ENCODE measurements at regions not wholly inside any gene's neighbourhood (a gene's known extent, or its start where the extent isn't known, plus 50 kb on each side); places are given as distances from the start of the nearest gene placed in this dataset.

DNA sequence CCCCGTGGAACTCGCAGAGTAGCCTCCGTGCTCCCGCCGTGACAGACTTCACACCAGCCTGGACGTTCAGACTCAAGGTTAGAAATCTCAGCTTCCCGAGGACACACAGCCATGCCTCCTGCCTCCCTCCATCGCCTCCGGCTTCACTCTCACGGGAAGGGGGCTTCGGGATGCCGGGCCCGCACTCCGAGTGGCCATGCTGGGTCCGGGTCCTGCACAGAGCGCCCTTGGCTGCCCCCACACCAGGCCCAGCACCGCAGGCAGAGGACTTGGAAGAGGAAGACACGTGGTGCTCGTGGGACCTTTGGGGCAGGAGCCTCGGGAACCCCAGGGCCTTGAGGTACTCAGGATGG is 89.8 kb downstream of the PDGFA start:
- Histone ChIP-seq H2AFZ (ENCODE audit: low read length) (no peak overlapping the region), H3K56ac (ENCODE audit: insufficient read length, low read depth, low read length) (no peak overlapping the region), H3K27me3 (ENCODE audit: insufficient read depth, low read length) (no peaks in the 10 kb centered on the region), H2AK5ac (ENCODE audit: insufficient read length, low read length) (no peak overlapping the region), H2BK15ac (ENCODE audit: low read depth, low read length) (no peak overlapping the region), H4K20me1 (ENCODE audit: control insufficient read depth, insufficient read depth, insufficient read length) (no peaks in the 10 kb centered on the region), H3K23ac (ENCODE audit: insufficient read length, low read depth, low read length) (no peak overlapping the region), H3K9me3 (ENCODE audit: control insufficient read depth, low read depth, low read length) (no peaks in the 10 kb centered on the region), H2BK120ac (ENCODE audit: low read depth, low read length, poor library complexity, severe bottlenecking) (no peak overlapping the region), H3K79me1 (ENCODE audit: insufficient read depth, low read depth, low read length, poor library complexity, severe bottlenecking) (no peaks in the 10 kb centered on the region), H2BK20ac (ENCODE audit: low read depth, low read length, poor library complexity, severe bottlenecking) (no peak overlapping the region), H4K5ac (ENCODE audit: insufficient read length, low read depth, low read length) (no peak overlapping the region), H3K27ac (ENCODE audit: insufficient read length, low read depth, low read length) (no peak overlapping the region), H3K79me2 (ENCODE audit: insufficient read depth, low read length) (no peaks in the 10 kb centered on the region), H3K14ac (ENCODE audit: insufficient read depth, low read length) (peak overlapping the region; percentile 22; the same call in 1 of the 2 replicates), H3K4me2 (ENCODE audit: insufficient read depth, insufficient read length, low read length) (no peak overlapping the region), H3K4ac (ENCODE audit: low read depth, low read length) (no peak overlapping the region), H3K9ac (ENCODE audit: extremely low read depth, insufficient read length, low read length) (no peak overlapping the region), H4K8ac (replicated peaks; ENCODE audit: insufficient read length, low read depth, low read length) (no peak overlapping the region), H2BK5ac (ENCODE audit: insufficient read length, low read length) (no peak overlapping the region), H3K4me1 (ENCODE audit: insufficient read depth, low read length) (no peaks in the 10 kb centered on the region), H3K23me2 (ENCODE audit: insufficient read length, low read depth, low read length, poor library complexity, severe bottlenecking) (no peaks in the 10 kb centered on the region), H4K91ac (ENCODE audit: insufficient read length, low read depth, low read length) (no peak overlapping the region), H3T11ph (ENCODE audit: low read length) (no peak overlapping the region), H2BK12ac (ENCODE audit: insufficient read length, low read depth, low read length) (no peak overlapping the region), H3K18ac (ENCODE audit: insufficient read length, low read depth, low read length) (no peak overlapping the region)
- Mint-ChIP-seq H3K4me3 (no peak overlapping the region), H3K36me3 (ENCODE audit: insufficient read depth in 1 of 3, low read depth in 3 of 3) (no peaks in the 10 kb centered on the region), H3K9me3 (peaks cover 3% of the 10 kb centered on the region in 2 experiments; a peak in 2 of 5 replicates), H3K4me1 (peaks cover 8 to 19% of the 10 kb centered on the region in 2 experiments), H3K27ac (no peak overlapping the region), H3K27me3 (ENCODE audit: low read depth) (peaks cover 7% of the 10 kb centered on the region)
- TF ChIP-seq, protein P1, sequence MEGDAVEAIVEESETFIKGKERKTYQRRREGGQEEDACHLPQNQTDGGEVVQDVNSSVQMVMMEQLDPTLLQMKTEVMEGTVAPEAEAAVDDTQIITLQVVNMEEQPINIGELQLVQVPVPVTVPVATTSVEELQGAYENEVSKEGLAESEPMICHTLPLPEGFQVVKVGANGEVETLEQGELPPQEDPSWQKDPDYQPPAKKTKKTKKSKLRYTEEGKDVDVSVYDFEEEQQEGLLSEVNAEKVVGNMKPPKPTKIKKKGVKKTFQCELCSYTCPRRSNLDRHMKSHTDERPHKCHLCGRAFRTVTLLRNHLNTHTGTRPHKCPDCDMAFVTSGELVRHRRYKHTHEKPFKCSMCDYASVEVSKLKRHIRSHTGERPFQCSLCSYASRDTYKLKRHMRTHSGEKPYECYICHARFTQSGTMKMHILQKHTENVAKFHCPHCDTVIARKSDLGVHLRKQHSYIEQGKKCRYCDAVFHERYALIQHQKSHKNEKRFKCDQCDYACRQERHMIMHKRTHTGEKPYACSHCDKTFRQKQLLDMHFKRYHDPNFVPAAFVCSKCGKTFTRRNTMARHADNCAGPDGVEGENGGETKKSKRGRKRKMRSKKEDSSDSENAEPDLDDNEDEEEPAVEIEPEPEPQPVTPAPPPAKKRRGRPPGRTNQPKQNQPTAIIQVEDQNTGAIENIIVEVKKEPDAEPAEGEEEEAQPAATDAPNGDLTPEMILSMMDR (conservative IDR thresholded peaks at IDR 0.05), result no peak
- WGBS (ENCODE audit: extremely low coverage, insufficient read length, low lambda C conversion rate), result no CpG with 5 or more reads among the region's 20 CpGs
- DNase-seq, result no peak
